Fibroblast of the aortic adventitia (primary cell): ENCODE measurements at regions not wholly inside any gene's neighbourhood (a gene's known extent, or its start where the extent isn't known, plus 50 kb on each side); places are given as distances from the start of the nearest gene placed in this dataset.
"Not testable (repeated sequence)": the region's sequence is repeated elsewhere in the genome, so short reads cannot be mapped to it uniquely, and the experiment has no call there.

Experiments used
- DNase-seq: peaks from one replicate; pipeline ENCODE4 v3.0.0-alpha.2; 2010; ENCODE audit warnings: low read depth
- H3K4me3 ChIP-seq: 2 replicates; pipeline ENCODE4 v1.5.1; 2011; ENCODE audit warnings: low read depth, mild to moderate bottlenecking, control low read depth, low read length, moderate library complexity
- TF ChIP-seq, protein P1 (sequence below): IDR thresholded peaks from 2 replicates; pipeline ENCODE4 v1.5.1; 2011; ENCODE audit warnings: mild to moderate bottlenecking, low read length, control low read depth, inconsistent platforms; ENCODE audit not compliant: insufficient read depth

DNA sequence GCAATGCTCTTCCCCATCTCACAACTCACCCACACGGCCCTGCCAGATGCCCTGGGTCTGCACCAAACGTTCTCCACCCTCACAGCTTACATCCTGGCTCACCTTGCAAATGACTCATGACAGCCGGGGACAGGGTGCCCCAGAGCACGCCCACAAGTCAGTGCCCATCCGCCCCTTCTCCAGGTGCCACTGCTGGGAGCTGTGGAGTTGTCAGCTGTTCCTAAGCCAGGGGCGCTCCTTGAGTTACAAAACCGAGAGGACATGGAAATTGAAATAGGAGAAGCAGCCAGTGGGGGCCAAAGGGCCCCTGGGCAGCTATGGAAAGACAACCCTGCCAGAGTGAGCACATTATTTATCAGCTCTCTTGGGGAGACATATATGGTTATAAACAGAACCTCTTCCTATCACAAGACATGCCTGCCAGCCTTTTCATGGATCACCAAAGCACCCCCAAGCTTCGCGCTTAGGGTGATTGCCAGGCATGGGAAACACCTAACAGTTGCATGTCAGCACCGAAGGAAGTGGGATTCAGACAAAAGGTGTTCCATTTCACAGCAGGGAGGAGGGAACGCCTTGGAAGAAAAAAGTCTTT is 236.8 kb downstream of the LY86 start:
- TF ChIP-seq, protein P1, sequence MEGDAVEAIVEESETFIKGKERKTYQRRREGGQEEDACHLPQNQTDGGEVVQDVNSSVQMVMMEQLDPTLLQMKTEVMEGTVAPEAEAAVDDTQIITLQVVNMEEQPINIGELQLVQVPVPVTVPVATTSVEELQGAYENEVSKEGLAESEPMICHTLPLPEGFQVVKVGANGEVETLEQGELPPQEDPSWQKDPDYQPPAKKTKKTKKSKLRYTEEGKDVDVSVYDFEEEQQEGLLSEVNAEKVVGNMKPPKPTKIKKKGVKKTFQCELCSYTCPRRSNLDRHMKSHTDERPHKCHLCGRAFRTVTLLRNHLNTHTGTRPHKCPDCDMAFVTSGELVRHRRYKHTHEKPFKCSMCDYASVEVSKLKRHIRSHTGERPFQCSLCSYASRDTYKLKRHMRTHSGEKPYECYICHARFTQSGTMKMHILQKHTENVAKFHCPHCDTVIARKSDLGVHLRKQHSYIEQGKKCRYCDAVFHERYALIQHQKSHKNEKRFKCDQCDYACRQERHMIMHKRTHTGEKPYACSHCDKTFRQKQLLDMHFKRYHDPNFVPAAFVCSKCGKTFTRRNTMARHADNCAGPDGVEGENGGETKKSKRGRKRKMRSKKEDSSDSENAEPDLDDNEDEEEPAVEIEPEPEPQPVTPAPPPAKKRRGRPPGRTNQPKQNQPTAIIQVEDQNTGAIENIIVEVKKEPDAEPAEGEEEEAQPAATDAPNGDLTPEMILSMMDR = no peak
- DNase-seq = no peak
- no peak overlapping the region for H3K4me3 ChIP-seq

DNA sequence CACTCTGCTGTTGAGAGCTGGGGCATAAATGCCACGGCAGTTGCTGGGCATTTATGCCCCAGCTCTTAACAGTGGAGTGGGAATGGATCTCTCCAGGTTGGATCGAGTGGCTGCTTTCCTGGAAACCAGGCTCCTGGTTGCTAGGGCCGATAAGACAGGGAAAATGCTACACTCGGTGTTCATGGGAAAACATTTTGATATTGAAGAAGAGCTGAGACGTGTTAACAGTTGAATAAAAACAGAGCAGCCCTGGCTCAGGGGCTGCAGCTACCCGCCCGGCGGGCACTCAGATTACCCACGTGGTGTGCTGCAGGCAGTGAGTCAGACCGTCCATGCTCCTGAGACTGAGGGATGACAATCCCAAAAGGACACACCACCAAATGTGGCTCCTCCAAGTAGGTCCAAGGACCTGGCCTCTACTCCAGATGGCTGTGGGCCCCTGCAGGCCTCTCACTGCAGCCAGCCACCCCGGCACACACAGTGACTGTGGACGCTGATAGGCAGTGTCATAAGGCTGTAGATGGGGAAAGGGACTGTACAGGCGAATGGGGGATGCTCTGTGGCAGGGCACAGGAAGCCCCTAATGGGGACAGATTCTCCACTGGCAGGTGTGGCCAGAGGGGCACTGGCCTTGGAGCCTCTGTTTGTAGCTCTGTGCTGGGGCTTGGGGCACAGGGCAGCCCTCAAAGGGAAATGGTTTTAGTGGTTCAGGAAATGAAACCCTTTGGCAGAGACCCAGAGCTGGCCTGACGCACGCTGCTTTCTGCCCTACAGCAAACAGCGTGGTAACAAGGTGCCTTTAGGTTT is 237.8 kb downstream of the LY86 start:
- no peak overlapping the region for H3K4me3 ChIP-seq
- no peak for DNase-seq
- TF ChIP-seq, protein P1 = no peak

DNA sequence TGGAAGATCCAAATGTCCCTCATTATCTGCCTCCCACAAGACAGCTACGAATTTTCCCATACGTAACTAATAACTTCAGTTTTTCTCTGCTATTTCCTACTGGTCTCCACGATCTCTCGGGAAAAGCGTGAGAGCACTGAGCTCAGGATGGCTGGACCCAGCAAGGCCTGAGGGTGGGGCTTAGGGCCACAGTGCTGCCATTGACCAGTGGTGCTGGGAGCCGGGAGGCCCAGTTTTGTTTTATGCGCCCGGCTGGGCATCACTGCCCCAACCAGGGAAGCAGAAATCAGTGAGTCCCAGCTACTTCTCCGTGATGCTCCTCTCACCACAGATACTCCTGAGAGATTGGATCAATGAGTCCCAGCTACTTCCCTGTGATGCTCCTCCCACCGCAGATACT is 238.4 kb downstream of the LY86 start:
- TF ChIP-seq, protein P1 = no peak
- no peak for DNase-seq
- no peak overlapping the region for H3K4me3 ChIP-seq

DNA sequence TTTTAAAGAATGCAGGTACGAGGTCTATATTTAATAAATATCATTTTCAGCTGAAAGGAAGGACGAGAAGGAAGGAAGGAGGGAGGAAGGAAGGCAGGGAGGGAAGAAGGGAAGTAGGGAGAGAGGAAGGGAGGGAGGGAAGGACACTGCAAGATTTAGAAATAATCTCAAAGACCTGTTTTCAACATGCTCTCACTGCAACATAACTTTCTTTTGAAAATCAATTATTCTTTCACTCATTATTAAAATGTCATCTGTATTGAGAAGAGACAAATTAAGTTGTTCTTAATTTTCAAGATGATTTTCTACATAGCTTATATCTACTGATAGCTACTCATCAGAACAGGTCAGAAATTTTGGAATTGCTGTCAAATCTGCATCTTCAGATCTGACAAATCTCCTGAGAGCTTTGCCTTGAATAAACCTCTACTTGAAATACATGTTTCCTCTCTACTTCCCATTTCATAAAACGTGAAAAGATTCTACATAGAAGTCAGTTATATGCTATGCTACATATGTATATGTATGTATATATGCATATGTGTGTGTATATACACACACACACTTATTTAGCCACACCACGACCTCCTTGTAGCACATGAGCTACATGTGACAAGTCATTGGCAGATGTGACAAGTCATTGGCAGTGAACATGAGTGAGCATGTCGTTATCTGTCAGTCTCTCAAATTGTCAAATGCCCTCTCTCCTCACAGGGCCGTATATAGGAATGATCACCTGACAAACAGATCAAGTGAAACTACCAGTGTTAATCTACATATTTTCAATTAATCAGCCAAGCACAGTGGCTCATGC is 241.6 kb downstream of the LY86 start:
- TF ChIP-seq, protein P1 = no peak
- DNase-seq = no peak
- no peak overlapping the region for H3K4me3 ChIP-seq

DNA sequence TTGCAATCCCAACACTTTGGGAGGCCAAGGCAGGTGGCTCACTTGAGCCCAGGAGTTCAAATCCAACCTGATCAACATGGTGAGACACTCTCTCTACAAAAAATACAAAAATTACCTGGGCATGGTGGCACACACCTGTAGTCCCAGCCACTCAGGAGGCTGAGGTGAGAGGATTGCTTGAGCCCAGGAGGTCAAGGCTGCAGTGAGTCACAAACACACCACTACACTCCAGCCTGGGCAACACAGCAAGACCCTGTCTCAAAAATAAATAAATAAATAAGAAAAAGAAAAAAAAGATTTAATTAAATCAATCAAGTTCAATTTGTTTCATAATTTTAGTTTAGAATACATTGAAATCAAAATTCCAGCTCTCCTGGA is 242.2 kb downstream of the LY86 start:
- DNase-seq, H3K4me3 ChIP-seq: not testable (repeated sequence)

DNA sequence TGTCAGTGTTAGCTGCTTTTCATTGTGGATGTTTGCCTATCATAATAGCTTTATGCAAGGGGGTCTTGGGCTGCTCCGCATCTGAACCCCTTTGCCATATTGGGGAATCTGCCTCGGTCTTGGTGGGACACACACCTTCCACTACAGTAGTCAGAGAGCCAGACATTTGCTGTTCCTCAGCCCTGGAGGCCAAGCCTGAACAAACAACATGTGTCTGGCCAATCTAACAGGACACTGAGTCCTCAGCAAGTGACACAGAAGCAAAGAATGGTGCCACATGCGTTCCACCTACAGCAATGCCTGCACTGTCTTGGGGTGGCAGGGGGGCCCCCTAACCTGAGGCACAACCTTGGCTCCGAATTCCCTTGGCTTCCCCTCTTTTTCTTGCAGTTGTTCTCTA is 243.9 kb downstream of the LY86 start:
- TF ChIP-seq, protein P1 = no peak
- no peak overlapping the region for H3K4me3 ChIP-seq
- DNase-seq = no peak
